Activated T-cell treated with anti-CD3 and anti-CD28 coated beads for 48 hours (primary cell): ENCODE measurements at regions not wholly inside any gene's neighbourhood (a gene's known extent, or its start where the extent isn't known, plus 50 kb on each side); places are given as distances from the start of the nearest gene placed in this dataset.
"Not testable (repeated sequence)": the region's sequence is repeated elsewhere in the genome, so short reads cannot be mapped to it uniquely, and the experiment has no call there.

Experiments used
- DNase-seq: peaks from one replicate; pipeline ENCODE4 v3.0.0-alpha.2; 2020; ENCODE audit warnings: low read depth

DNA sequence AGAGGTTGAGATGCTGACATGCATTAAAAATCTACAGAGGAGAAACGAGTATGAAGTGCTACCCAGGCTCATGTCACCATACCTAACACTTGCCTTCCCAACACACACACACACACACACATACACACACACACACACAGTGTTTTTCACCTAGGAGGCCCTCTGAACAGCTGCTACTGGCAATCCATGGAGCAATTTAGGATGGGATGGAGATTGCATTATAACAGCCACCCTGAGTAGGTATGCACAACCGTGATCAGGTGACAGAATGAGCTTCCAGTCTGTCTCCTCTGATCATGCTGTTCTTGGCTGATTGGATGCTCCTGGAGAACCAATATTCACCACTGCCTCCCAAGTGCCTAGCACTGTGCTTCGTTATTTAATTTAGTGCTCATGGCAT is 528.5 kb upstream of the CDH5 start:
- DNase-seq: no peak

DNA sequence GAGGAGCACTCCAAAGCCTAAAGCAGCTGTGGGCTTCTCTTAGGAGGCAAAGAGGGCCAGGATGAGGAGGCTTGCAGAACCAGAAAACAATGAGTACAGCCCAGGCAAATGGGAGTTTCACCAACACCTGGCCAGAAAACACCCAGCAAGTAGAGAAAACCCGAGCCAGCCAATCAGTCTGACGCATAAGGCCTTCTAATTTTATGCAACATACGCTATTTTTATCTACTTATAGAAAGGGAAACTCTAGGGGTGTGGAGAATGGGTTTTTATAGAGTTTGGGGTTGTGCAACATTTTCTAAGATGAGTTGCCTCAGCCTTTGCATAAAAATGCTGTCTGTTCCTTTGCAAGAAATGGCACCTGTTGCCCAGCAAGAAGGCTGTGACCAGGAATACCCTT is 529.0 kb upstream of the CDH5 start:
- no peak for DNase-seq

DNA sequence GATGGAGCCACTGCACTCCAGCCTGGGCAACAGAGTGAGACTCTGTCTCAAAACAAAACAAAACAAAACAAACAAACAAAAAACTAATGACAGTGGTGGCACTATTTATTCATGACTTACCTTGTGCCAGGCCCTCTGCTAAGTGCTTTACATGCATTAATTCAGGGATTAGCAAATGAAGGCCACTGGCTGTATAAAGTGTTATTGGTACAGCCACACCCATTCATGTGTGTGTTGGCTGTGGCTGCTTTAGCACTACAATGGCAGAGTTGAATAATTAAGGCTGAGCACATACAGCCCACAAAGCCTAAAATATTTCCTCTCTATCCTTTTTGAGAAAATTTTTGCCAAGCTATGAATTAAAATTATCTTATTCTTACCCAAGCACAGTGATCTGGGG is 531.8 kb upstream of the CDH5 start:
- DNase-seq: no peak

DNA sequence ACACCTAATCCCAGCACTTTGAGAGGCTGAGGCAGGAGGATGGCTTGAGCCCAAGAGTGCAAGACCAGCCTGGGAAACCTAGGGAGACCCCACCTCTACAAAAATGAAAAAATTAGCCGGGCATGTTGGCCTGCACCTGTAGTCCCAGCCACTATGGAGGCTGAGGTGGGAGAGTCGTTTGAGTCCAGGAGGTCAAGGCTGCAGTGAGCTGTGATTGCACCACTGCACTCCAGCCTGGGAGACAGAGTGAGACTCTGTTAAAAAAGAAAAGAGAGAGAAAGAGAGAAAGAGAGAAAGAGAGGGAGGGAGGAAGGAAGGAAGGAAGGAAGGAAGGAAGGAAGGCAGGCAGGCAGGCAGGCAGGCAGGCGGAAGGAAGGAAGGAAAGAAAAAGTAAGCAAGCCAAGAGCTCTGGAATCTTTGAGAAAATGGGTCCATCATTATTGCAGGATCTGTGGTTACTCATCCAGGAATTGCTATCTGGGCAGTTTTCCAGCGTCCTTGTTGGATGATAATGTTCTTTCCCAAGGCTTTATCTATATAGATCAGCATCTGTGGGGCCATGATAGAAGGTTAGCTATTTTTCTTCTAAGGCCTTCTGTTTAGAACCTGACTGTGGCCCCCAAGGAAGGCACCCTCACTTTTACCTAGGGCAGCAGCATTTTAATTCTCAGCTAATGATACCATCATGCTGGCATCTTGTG is 533.2 kb upstream of the CDH5 start:
- DNase-seq: no peak

DNA sequence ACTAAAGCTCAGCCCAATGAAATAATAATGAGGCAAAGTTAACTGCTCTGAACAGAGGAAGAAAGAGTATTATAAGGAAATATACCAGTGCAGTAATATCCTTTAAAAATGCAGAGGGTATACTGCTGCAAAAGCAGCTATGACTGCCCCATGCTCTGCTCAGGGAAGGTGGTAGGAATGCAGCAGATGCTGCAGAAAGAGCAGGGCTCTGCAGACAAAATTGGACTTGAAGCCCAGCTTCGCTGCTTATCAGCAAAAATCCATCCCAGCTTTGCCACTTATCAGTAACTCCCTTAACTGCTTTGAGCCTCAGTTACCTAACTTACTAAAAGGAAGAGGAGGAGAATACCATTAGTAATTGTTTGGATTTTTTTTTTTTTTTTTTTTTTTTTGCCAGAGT is 533.8 kb upstream of the CDH5 start:
- no peak for DNase-seq

DNA sequence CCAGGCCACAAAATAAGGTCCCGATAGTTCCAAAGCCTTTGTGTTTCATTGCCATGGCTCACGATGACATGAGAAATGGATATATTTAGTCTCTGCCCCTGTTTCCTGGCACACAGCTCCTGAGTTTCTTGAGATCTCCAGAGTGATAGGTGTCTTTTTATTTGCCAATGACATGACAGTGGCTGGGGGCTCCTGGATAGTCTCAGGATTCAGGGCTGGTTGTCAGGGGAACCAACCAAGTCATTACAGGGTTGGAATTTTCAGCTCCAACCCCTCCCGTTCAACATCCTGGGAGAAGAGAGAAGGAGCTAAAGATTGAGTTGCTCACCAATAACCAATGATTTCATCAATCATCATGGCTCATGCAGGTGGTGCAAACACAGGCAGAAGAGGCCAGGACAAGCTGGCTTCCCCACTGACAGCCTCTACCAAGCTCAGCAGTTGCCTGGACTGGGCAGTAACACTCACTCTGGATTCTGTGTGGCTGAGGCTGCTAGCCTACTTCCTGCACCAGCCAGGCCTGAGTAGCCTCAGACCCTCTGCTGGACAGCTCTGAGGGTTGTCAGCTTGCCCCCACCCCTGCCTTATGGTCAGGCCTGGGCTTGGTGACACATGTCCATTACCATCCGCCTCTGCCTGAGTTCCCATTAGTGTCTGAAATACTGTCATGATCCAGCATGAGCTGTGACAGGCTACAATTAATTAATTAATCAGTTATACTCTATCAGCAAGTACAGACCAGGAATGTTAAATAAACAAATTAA is 534.4 kb upstream of the CDH5 start:
- DNase-seq: no peak

DNA sequence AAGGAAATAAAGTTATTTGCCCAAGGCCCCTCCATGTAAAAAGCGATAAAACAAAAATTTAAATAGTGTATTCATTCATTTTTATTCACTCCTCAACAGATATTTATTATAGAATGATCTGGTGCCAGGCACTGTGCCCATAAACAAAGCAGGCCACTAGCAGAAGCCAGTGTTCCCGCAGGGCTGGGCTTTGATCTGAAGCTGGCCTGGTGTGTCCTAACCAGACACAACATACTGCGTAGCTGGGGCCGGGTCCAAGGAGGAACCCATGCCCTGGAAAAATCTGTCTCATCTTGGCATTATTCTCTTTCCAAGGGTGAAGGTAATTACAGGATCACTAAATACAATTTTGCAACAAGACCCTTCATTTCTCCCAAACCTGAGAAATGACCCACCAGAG is 537.4 kb upstream of the CDH5 start:
- DNase-seq: no peak

DNA sequence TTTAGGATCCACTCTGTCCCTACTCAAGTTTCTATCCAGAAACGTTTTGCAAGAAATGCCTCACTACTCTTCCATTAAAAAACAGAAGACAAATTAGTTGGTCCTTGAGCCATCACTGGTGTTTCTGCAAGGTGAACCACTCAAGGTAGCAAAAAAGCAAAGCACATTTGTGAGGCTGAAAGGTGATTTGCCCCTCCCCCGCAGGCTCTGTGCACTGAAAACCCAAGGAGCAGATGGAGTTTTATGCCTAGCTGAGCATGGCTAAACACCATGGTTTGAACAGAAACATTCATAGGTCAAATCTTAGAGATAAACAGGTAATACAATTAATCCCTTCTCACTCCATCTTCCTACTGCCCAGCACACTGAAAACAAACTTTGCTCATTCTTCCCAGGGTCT is 538.2 kb upstream of the CDH5 start:
- DNase-seq: no peak

DNA sequence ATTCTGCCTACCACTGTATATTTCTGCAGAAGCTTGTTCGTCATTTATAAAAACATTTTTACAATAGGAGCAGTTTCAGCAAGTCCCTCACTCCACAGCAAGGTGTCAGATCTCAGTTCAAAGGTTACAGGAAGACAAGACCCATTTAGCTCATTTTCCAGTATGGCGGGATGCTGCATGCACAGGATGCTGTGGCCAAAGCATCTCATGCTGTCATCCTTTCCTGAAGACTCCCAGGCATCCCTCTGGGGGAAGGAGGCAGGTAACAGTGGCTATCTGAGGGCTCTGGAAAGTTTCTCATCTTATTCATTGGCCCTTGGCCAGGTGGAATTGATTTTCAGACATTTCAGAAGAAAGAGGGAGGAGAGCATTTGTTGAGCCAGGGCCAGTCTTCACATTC is 539.3 kb upstream of the CDH5 start:
- DNase-seq: no peak

DNA sequence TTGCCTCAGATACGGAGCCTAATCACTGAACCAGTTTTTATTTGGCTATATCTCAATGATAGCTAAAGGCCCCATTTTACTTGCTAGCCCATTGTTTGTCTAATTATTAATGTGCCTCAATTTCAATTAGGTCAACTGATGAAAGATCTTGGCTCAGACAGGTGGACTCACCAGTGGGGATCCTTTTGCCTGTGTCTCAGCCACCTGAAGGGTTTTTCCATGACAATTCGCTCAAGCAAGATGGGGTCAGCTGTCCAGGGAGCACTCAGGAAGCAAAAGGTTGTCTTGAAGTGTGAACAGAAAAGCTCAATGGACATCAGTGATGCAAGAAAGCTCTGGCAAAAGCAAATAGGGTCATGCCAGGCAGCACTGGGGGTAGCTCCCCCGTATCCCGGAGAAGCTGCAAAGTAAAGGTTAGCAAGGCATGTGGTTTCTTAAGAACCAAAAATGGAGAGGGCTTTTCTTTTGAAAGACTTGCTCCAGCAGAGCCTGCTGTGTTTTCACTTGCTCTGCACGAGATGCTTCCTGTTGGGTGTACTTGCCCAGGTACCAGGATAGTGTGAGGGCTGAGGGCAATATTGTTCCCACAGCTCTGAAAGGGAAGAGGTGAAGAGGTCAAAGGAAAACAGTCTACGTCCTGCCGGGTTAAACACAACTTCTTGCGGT is 541.2 kb upstream of the CDH5 start:
- DNase-seq: no peak

DNA sequence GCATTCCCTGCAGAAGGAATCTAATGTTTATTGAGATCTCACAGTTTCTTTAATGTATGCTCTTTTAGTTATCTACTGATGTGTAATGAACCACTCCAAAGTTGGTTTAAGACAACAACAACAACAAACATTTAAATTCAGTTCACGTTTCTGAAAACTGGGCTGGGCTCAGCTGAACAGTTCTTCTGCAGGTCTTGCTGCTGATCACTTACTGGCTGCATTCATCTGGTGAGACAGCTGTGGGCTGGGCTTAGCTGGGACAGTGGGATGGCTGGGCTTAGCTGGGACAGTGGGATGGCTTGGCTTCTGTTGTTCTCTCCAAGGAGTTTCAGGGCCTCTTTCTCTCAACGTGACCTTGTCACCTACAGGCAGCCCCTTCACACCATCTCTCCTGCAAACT is 544.3 kb upstream of the CDH5 start:
- no peak for DNase-seq

DNA sequence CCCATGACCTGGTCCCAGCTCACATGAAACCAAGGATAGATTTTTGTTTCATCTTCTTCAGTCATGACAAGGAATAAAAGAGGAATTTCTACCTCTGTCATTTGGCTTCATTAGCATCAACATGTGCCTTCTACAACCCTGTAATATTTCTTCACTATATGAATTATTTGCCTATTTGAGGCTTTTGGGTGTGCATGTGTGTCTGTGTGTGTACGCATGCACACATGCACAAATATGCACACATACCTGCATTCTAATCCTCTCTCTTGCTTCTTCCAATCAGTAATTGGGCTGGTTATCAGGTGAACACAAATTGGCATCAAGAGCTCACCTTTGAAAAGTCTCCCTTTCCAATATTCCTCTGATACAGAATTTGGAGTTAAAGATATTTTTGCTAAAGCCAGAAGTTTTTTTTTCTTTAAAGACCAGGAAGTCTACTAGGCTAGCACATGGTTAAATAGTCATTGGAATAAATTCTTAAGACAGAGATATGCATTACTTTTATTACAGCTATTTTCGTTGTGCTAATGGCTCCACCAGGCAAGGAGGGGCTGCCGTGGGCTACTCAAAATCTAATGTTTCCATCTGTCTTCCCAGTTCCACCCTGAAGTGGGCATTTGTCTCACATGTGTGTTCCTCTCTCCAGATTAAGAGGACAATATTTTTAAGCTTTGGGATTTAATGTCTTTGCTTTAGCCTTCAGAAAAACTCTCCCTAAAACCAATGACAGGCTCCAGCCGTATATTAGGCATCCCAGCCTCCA is 547.2 kb upstream of the CDH5 start:
- DNase-seq: no peak

DNA sequence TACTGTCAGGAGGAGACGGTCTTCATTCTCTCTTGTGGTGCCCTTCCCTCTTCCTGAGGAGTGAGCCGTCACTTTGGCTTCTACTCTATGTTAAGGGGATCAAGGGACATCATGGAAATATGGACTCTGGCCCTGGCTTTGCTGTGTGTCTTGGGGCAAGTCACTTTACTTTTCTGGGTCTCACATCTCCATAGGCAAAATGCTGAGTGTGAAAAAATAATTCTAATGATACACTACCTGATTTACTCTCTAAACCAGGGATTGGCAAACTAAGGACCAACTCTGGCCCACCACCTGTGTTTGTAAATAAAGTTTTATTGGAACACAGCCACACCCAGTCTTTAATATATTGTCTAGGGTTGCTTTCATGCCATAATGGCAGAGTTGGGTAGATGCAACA is 548.7 kb upstream of the CDH5 start:
- DNase-seq: no peak

DNA sequence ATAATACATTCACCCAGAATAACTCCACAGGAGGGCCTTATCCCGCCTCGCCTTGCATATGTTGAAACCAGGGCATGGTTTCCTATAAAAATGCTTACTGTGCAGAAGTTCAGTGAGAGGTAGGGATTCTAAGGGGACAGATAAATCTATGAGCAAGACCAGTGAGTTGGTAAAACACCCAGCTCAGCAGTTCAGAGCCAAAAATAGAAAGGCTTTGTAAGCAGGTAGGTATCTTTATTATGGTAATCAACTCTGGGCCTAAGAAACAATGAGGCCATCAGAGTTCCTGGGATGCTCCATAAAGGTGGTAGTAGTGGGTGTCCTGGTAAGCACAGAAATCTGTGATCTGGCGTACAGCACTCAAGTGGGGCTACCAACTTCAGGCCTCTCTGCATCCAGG is 549.4 kb upstream of the CDH5 start:
- DNase-seq: no peak

DNA sequence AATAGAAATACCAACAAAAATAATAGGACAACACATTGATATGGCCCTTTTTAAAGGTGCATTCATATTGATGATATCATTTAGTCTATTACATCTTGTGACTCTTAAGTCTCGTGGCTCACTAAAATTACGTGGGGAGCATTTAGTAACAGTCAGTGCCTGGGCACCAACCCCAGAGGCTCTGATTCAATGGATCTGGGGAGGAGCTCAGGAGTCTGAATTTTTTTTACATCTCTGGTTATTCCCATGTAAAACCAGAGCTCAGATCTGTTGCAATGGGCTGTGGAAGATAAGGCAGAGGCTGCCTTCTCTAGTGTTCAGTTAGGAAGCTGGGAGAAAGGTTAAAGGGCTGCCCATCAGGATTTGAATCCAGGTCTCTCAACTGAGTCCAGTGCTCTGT is 549.9 kb upstream of the CDH5 start:
- DNase-seq: no peak

DNA sequence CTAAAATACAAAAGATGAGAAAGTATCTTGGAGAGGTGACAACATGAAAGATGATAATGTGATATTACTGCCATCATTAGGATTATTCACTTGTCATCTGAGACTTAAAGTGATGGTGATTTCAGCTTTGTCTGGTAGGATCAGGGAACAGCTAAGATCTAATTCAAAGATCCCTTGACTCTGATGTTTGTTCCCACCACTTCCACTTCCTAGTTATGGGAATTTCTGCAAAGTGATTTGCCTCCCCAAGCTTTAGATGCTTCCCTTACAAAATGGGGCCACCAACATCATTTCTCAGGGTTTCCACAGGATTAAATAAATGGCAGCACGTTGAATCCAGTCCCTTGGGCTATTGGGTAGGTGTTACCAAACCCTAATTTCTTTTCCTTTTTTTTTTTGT is 550.8 kb upstream of the CDH5 start:
- DNase-seq: no peak

DNA sequence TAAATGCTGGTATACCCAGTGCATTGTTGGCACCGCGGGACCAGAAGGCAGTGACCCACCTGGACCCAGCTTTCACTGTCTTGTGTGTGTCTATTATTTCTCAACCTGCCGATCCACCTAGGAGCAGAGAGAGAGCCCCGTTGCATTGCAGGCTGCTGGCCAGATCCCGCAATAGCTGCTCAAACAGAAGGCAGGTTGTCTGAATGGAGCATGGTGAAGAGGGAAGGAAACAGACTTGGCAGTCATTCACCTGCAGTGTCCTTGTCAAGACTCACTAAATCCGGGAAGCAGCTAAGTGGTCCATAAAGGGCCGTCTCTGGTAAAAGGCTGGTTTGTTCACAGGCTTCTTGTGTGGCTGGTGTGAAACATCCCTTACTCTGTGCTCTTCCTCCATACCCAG is 552.6 kb upstream of the CDH5 start:
- not testable (repeated sequence) for DNase-seq

DNA sequence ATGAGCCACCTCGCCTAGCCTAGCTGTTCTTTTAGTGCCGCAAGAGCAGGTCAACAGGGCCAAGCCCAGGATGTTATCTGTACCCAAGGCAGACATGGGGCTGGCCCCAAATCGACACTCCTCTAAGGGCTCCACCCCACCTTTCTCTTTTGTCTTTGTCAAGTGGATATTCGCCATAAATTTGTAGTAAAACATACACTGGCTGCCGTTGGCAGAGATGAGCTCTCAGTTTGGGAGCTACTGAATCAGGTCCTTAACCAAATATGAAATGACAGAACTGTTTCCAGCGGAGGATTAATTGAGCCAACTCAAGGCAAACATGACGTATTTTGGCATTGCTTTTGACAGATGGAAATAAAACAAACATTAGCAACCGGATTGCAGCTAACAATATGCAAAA is 556.9 kb upstream of the CDH5 start:
- no peak for DNase-seq

DNA sequence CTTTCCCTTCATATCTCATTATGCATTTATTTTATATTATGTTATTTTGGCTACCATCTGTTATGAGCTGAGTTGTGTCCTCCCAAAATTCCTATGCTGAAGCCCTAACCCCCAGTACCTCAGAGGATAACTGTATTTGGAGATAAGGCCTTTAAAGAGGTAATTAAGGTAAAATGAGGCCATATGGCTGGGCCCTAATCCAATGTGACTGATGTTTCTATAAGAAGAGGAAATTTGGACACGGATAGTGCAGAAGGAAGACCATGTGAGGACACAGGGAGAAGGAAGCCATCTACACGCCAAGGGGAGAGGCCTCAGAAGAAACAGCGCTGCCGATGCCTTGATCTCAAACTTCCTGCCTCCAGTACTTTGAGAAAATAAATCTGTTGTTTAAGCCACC is 557.7 kb upstream of the CDH5 start:
- no peak for DNase-seq

DNA sequence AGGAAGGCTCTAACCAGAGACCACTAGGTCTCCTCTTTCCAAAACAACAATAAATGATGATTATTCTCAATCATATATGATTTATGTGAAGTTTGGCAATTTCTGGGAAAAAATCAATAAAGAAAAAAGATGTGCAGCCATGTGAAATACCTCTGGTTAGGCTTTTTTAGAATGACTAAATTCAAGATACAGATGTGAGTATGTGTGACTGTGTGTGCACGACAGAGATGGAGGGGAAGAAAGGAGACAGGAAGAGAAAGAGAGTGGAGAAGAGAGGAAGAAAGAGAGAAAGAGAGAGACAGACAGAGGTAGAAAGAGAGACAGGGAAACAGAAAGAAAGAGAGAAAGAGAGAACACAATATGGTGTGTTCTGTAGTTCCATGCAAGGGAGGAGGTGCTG is 558.6 kb upstream of the CDH5 start:
- no peak for DNase-seq

DNA sequence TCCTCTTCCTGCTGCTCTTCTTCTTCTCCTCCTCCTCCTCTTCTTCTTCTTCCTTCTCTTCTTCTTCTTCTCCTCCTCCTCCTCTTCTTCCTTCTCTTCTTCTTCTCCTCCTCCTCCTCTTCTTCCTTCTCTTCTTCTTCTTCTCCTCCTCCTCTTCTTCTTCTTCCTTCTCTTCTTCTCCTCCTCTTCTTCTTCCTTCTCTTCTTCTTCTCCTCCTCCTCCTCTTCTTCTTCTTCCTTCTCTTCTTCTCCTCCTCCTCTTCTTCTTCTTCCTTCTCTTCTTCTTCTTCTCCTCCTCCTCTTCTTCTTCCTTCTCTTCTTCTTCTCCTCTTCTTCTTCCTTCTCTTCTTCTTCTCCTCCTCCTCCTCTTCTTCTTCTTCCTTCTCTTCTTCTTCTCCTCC is 560.8 kb upstream of the CDH5 start:
- not testable (repeated sequence) for DNase-seq

DNA sequence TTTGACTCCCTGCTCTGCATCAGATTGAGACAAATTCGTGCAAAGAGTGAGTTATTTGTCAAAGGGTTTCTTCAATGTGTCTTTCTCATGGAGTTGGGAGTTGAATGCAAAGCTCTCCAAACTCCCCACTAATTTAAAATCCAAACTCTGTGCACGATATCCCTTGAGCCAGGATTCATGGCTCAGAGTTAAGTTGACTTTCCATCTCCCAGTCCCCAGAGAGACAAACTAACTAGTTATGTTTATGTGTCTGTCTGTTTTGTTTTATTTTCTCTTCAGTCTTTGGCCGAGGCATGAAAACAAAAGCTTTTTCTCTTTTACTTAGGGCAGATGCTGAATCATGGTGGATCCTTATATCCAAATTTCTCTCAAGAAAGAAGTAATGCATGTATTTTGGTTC is 570.0 kb upstream of the CDH5 start:
- DNase-seq: no peak

DNA sequence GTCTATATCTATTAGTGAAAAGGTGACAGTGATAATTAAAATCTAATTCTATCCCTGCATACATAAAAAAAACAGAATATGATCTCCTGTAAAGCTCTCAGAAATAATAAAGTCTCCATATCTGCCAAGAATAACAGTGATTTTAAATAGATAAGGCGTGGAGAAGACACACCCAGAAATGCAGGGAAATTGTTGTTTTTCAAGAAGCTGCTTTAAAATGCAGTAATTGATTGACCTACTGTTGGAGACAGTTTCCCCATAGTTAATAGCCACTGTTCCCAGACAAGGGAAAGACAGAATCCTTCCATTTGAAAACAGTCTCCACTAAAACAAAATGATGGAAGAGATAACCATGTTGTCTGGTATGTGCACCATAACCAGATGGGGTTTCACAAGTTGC is 571.5 kb upstream of the CDH5 start:
- DNase-seq: no peak
